ENCODE measurements at regions not wholly inside any gene's neighbourhood (a gene's known extent, or its start where the extent isn't known, plus 50 kb on each side); places are given as distances from the start of the nearest gene placed in this dataset.
"Not testable (repeated sequence)": the region's sequence is repeated elsewhere in the genome, so short reads cannot be mapped to it uniquely, and the experiment has no call there.

GRCh38 chrX:35622040-35622439 lies 176.1 kb upstream of the MAGEB16 start:
- H3K4me3 ChIP-seq (ENCODE audit: low read length in 2 of 2): no peak overlapping the region
- no peaks in the 10 kb centered on the region for H3K4me1 ChIP-seq (ENCODE audit: control insufficient read depth in 1 of 2, insufficient read depth in 2 of 2, low read length in 2 of 2)
- peaks cover 2% of the 10 kb centered on the region for H3K9me3 ChIP-seq (ENCODE audit: control insufficient read depth, low read length)
- 68 to 93% methylated on average over 2 of the region's 2 CpGs for WGBS, 2 donors
- intact Hi-C loops (cut with DNase I): no loop called here
- H3K27ac ChIP-seq (ENCODE audit: low read depth in 1 of 2, low read length in 2 of 2): no peak overlapping the region
- DNase-seq: no peak
- H3K36me3 ChIP-seq (ENCODE audit: control insufficient read depth in 1 of 2, insufficient read depth in 2 of 2, low read length in 1 of 2): no peaks in the 10 kb centered on the region
- no peak for ATAC-seq (ENCODE audit: low FRiP score)
- H3K27me3 ChIP-seq (ENCODE audit: control insufficient read depth in 1 of 2, insufficient read depth in 2 of 2, low read length in 1 of 2): no peaks in the 10 kb centered on the region

GRCh38 chrX:35622601-35623000 lies 175.5 kb upstream of the MAGEB16 start:
- no peak for DNase-seq
- H3K27ac ChIP-seq (ENCODE audit: low read depth in 1 of 2, low read length in 2 of 2): no peak overlapping the region
- 80 to 94% methylated on average over 5 of the region's 5 CpGs for WGBS, 2 donors
- H3K27me3 ChIP-seq (ENCODE audit: control insufficient read depth in 1 of 2, insufficient read depth in 2 of 2, low read length in 1 of 2): no peaks in the 10 kb centered on the region
- no peaks in the 10 kb centered on the region for H3K4me1 ChIP-seq (ENCODE audit: control insufficient read depth in 1 of 2, insufficient read depth in 2 of 2, low read length in 2 of 2)
- intact Hi-C loops (cut with DNase I): no loop called here
- no peak overlapping the region for H3K4me3 ChIP-seq (ENCODE audit: low read length in 2 of 2)
- peaks cover 2% of the 10 kb centered on the region for H3K9me3 ChIP-seq (ENCODE audit: control insufficient read depth, low read length)
- no peaks in the 10 kb centered on the region for H3K36me3 ChIP-seq (ENCODE audit: control insufficient read depth in 1 of 2, insufficient read depth in 2 of 2, low read length in 1 of 2)
- ATAC-seq (ENCODE audit: low FRiP score): no peak

- H3K36me3 ChIP-seq (ENCODE audit: control insufficient read depth in 1 of 2, insufficient read depth in 2 of 2, low read length in 1 of 2): no peaks in the 10 kb centered on the region
- ATAC-seq (ENCODE audit: low FRiP score) (no peak), DNase-seq (no peak)
- intact Hi-C loops (cut with DNase I): no loop called here
- no peaks in the 10 kb centered on the region for H3K27me3 ChIP-seq (ENCODE audit: control insufficient read depth in 1 of 2, insufficient read depth in 2 of 2, low read length in 1 of 2)
- H3K27ac ChIP-seq (ENCODE audit: low read depth in 1 of 2, low read length in 2 of 2): no peak overlapping the region
- 94 to 95% methylated on average over 31 of the region's 31 CpGs for WGBS, 2 donors
- no peak overlapping the region for H3K4me3 ChIP-seq (ENCODE audit: low read length in 2 of 2)
- peaks cover 2% of the 10 kb centered on the region for H3K9me3 ChIP-seq (ENCODE audit: control insufficient read depth, low read length)
- no peaks in the 10 kb centered on the region for H3K4me1 ChIP-seq (ENCODE audit: control insufficient read depth in 1 of 2, insufficient read depth in 2 of 2, low read length in 2 of 2)
Observed at GRCh38 chrX:35625714-35626113, 172.4 kb upstream of the MAGEB16 start.

- Histone ChIP-seq H3K36me3 (ENCODE audit: control insufficient read depth in 1 of 2, insufficient read depth in 2 of 2, low read length in 1 of 2) (no peaks in the 10 kb centered on the region), H3K27ac (ENCODE audit: low read depth in 1 of 2, low read length in 2 of 2) (no peak overlapping the region), H3K4me1 (ENCODE audit: control insufficient read depth in 1 of 2, insufficient read depth in 2 of 2, low read length in 2 of 2) (no peaks in the 10 kb centered on the region), H3K4me3 (ENCODE audit: low read length in 2 of 2) (no peak overlapping the region), H3K9me3 (ENCODE audit: control insufficient read depth, low read length) (peaks cover 2% of the 10 kb centered on the region), H3K27me3 (ENCODE audit: control insufficient read depth in 1 of 2, insufficient read depth in 2 of 2, low read length in 1 of 2) (no peaks in the 10 kb centered on the region)
- 89 to 94% methylated on average over 14 of the region's 14 CpGs for WGBS, 2 donors
- DNase-seq (no peak), ATAC-seq (ENCODE audit: low FRiP score) (no peak)
- intact Hi-C loops (cut with DNase I): no loop called here
Observed at GRCh38 chrX:35626124-35626523, 172.0 kb upstream of the MAGEB16 start.

- DNase-seq; intact Hi-C loops (cut with DNase I); ATAC-seq (ENCODE audit: low FRiP score); H3K36me3 ChIP-seq (ENCODE audit: control insufficient read depth in 1 of 2, insufficient read depth in 2 of 2, low read length in 1 of 2); H3K4me1 ChIP-seq (ENCODE audit: control insufficient read depth in 1 of 2, insufficient read depth in 2 of 2, low read length in 2 of 2); H3K27me3 ChIP-seq (ENCODE audit: control insufficient read depth in 1 of 2, insufficient read depth in 2 of 2, low read length in 1 of 2); H3K4me3 ChIP-seq (ENCODE audit: low read length in 2 of 2); H3K9me3 ChIP-seq (ENCODE audit: control insufficient read depth, low read length); H3K27ac ChIP-seq (ENCODE audit: low read depth in 1 of 2, low read length in 2 of 2): not testable (repeated sequence)
- 82% methylated on average over 8 of the region's 8 CpGs for WGBS, 2 donors
Observed at GRCh38 chrX:35635971-35636370, 162.2 kb upstream of the MAGEB16 start.

GRCh38 chrX:35664833-35665232 lies 133.3 kb upstream of the MAGEB16 start:
- Histone ChIP-seq H3K9me3 (ENCODE audit: control insufficient read depth, low read length) (no peaks in the 10 kb centered on the region), H3K27me3 (ENCODE audit: control insufficient read depth in 1 of 2, insufficient read depth in 2 of 2, low read length in 1 of 2) (no peaks in the 10 kb centered on the region), H3K4me1 (ENCODE audit: control insufficient read depth in 1 of 2, insufficient read depth in 2 of 2, low read length in 2 of 2) (no peaks in the 10 kb centered on the region), H3K36me3 (ENCODE audit: control insufficient read depth in 1 of 2, insufficient read depth in 2 of 2, low read length in 1 of 2) (no peaks in the 10 kb centered on the region), H3K4me3 (ENCODE audit: low read length in 2 of 2) (no peak overlapping the region), H3K27ac (ENCODE audit: low read depth in 1 of 2, low read length in 2 of 2) (no peak overlapping the region)
- ATAC-seq (ENCODE audit: low FRiP score) (no peak), DNase-seq (no peak)
- WGBS, 2 donors: 40 to 52% methylated on average over 2 of the region's 2 CpGs
- intact Hi-C loops (cut with DNase I): no loop called here

- H3K36me3 ChIP-seq (ENCODE audit: control insufficient read depth in 1 of 2, insufficient read depth in 2 of 2, low read length in 1 of 2): no peaks in the 10 kb centered on the region
- no peak overlapping the region for H3K27ac ChIP-seq (ENCODE audit: low read depth in 1 of 2, low read length in 2 of 2)
- no peaks in the 10 kb centered on the region for H3K4me1 ChIP-seq (ENCODE audit: control insufficient read depth in 1 of 2, insufficient read depth in 2 of 2, low read length in 2 of 2)
- no peak for DNase-seq
- intact Hi-C loops (cut with DNase I): no loop called here
- no peak overlapping the region for H3K4me3 ChIP-seq (ENCODE audit: low read length in 2 of 2)
- no peaks in the 10 kb centered on the region for H3K9me3 ChIP-seq (ENCODE audit: control insufficient read depth, low read length)
- ATAC-seq (ENCODE audit: low FRiP score): no peak
- no peaks in the 10 kb centered on the region for H3K27me3 ChIP-seq (ENCODE audit: control insufficient read depth in 1 of 2, insufficient read depth in 2 of 2, low read length in 1 of 2)
Observed at GRCh38 chrX:35665311-35665710, 132.8 kb upstream of the MAGEB16 start.

- ATAC-seq (ENCODE audit: low FRiP score): no peak
- WGBS, 2 donors: 60% methylated on average over 5 of the region's 5 CpGs
Observed at GRCh38 chrX:35670889-35671288, 127.3 kb upstream of the MAGEB16 start.

GRCh38 chrX:35675151-35675550 lies 123.0 kb upstream of the MAGEB16 start:
- Histone ChIP-seq H3K36me3 (ENCODE audit: control insufficient read depth in 1 of 2, insufficient read depth in 2 of 2, low read length in 1 of 2) (no peaks in the 10 kb centered on the region), H3K4me3 (ENCODE audit: low read length in 2 of 2) (no peak overlapping the region), H3K4me1 (ENCODE audit: control insufficient read depth in 1 of 2, insufficient read depth in 2 of 2, low read length in 2 of 2) (no peaks in the 10 kb centered on the region), H3K9me3 (ENCODE audit: control insufficient read depth, low read length) (no peaks in the 10 kb centered on the region), H3K27ac (ENCODE audit: low read depth in 1 of 2, low read length in 2 of 2) (no peak overlapping the region), H3K27me3 (ENCODE audit: control insufficient read depth in 1 of 2, insufficient read depth in 2 of 2, low read length in 1 of 2) (no peaks in the 10 kb centered on the region)
- ATAC-seq (ENCODE audit: low FRiP score) (no peak), DNase-seq (no peak)
- WGBS, 2 donors: 44 to 68% methylated on average over 2 of the region's 2 CpGs
- intact Hi-C loops (cut with DNase I): no loop called here

More at GRCh38 chrX:35670889-35671288, 127.3 kb upstream of the MAGEB16 start:
- H3K36me3 ChIP-seq (ENCODE audit: control insufficient read depth in 1 of 2, insufficient read depth in 2 of 2, low read length in 1 of 2): no peaks in the 10 kb centered on the region
- no peaks in the 10 kb centered on the region for H3K27me3 ChIP-seq (ENCODE audit: control insufficient read depth in 1 of 2, insufficient read depth in 2 of 2, low read length in 1 of 2)
- H3K27ac ChIP-seq (ENCODE audit: low read depth in 1 of 2, low read length in 2 of 2): no peak overlapping the region
- no peak overlapping the region for H3K4me3 ChIP-seq (ENCODE audit: low read length in 2 of 2)
- DNase-seq: no peak
- no peaks in the 10 kb centered on the region for H3K9me3 ChIP-seq (ENCODE audit: control insufficient read depth, low read length)
- no peaks in the 10 kb centered on the region for H3K4me1 ChIP-seq (ENCODE audit: control insufficient read depth in 1 of 2, insufficient read depth in 2 of 2, low read length in 2 of 2)
- intact Hi-C loops (cut with DNase I): no loop called here
